Activated T-helper 2 cell treated with anti-CD3 and anti-CD28 coated beads, Interferon-gamma antibody, Interleukin-2, Interleukin-4, amounts not matched to agents 10 μg/mL and 5 μg/mL and 100 μg/mL, durations not matched to agents 14 hours and 24 hours and 36 hours (primary cell): ENCODE measurements at regions not wholly inside any gene's neighbourhood (a gene's known extent, or its start where the extent isn't known, plus 50 kb on each side); places are given as distances from the start of the nearest gene placed in this dataset.

Experiments used
- DNase-seq: peaks from one replicate; pipeline ENCODE4 v3.0.0; 2021; ENCODE audit warnings: low spot score
- H3K27ac Mint-ChIP-seq: one replicate; pipeline ENCODE4 v1.8.0; 2021; ENCODE audit warnings: mixed read lengths
- H3K27me3 Mint-ChIP-seq: one replicate; pipeline ENCODE4 v1.8.0; 2021; ENCODE audit warnings: low read depth, mixed read lengths
- H3K36me3 Mint-ChIP-seq: one replicate; pipeline ENCODE4 v1.8.0; 2021; ENCODE audit warnings: low read depth, mixed read lengths
- H3K4me1 Mint-ChIP-seq: one replicate; pipeline ENCODE4 v1.8.0; 2021; ENCODE audit warnings: low read depth, mixed read lengths
- H3K4me3 Mint-ChIP-seq: one replicate; pipeline ENCODE4 v1.8.0; 2021; ENCODE audit warnings: low read depth, mild to moderate bottlenecking, moderate library complexity, mixed read lengths
- H3K9me3 Mint-ChIP-seq: one replicate; pipeline ENCODE4 v1.8.0; 2021; ENCODE audit warnings: mixed read lengths
- intact Hi-C: fragments of 100-400 bp; cut with micrococcal nuclease; formaldehyde crosslinking; loops from one replicate; pipeline ENCODE4 v1.15.1; 2023

- H3K27me3 Mint-ChIP-seq = no peaks in the 10 kb centered on the region
- H3K4me3 Mint-ChIP-seq = no peak overlapping the region
- H3K36me3 Mint-ChIP-seq = no peaks in the 10 kb centered on the region
- intact Hi-C loops = no loop called here
- no peaks in the 10 kb centered on the region for H3K9me3 Mint-ChIP-seq
- no peak for DNase-seq
- H3K27ac Mint-ChIP-seq = no peak overlapping the region
- H3K4me1 Mint-ChIP-seq = no peaks in the 10 kb centered on the region
These were observed 1038.8 kb downstream of the AGBL1 start for GRCh38 chr15:87118435-87118834.

GRCh38 chr15:87115795-87116194, 1036.1 kb downstream of the AGBL1 start:
- Mint-ChIP-seq H3K27me3 (no peaks in the 10 kb centered on the region), H3K4me3 (no peak overlapping the region), H3K36me3 (no peaks in the 10 kb centered on the region), H3K9me3 (peaks cover 6% of the 10 kb centered on the region), H3K27ac (no peak overlapping the region), H3K4me1 (no peaks in the 10 kb centered on the region)
- intact Hi-C loops = no loop called here
- no peak for DNase-seq

DNA sequence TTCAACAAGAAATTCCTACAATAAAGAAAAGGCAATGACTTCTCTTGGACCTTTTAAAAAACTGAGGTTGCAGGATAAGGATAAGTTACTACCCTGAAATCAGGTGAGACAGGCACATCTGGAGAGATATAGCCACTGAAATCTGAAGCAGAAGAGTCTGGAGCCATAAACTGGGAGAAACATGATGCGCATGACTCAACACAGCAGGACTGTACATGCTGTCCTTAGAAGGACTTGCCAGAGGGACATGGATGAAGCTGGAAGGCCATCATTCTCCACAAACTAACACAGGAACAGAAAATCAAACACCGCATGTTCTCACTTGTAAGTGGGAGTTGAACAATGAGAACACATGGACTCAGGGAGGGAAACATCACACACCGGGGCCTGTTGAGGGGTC, 1020.2 kb downstream of the AGBL1 start:
- Mint-ChIP-seq H3K4me1 (no peaks in the 10 kb centered on the region), H3K9me3 (peaks cover 19% of the 10 kb centered on the region), H3K36me3 (no peaks in the 10 kb centered on the region), H3K27ac (no peak overlapping the region), H3K27me3 (no peaks in the 10 kb centered on the region), H3K4me3 (no peak overlapping the region)
- intact Hi-C loops = no loop called here
- DNase-seq = no peak

DNA sequence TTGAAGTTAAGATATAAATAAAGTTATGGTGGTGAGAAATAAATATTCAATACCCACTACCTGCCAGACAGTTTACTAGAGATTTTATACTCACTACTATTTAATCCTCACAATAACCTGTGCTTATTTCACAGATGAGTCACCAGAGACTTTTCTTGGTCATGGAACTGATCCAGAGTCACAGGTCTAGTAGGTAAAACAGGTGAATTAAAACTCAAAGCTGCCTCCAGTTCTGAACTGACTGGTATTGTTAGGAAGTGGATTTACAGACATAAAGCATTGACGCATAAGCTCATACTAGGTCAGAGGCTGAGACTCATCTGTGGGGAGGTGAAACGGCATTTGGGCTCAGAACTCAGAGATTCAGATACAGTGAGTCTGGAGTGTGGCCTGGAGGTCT, 1009.9 kb downstream of the AGBL1 start:
- H3K9me3 Mint-ChIP-seq = no peaks in the 10 kb centered on the region

DNA sequence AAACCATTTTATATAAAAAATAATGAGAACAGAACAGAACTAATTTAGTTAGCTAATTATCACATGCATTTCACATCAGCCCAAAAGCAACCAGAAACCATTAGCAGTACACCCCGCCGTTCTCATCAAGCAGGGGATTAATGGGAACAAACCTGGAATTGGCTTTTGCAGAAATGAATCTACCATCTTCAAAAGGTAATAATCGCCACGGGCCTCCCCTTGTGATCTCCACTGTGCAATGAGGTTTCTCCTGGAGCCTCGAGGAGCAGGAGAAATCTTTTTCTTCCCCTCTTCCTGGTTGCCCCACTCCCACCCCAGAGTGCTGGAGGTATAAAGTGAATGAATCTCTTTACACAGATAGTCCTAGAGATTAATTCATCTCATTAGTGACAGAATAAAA, 1003.5 kb downstream of the AGBL1 start:
- Mint-ChIP-seq H3K27ac (no peak overlapping the region), H3K36me3 (no peaks in the 10 kb centered on the region), H3K27me3 (no peaks in the 10 kb centered on the region), H3K4me1 (no peaks in the 10 kb centered on the region), H3K9me3 (no peaks in the 10 kb centered on the region), H3K4me3 (no peak overlapping the region)
- no peak for DNase-seq
- intact Hi-C loops = no loop called here

More for the DNA sequence above, 1009.9 kb downstream of the AGBL1 start:
- Mint-ChIP-seq H3K36me3 (no peaks in the 10 kb centered on the region), H3K27ac (no peak overlapping the region), H3K27me3 (no peaks in the 10 kb centered on the region), H3K4me3 (no peak overlapping the region), H3K4me1 (no peaks in the 10 kb centered on the region)
- intact Hi-C loops = no loop called here
- DNase-seq = no peak

- Mint-ChIP-seq H3K27me3 (no peaks in the 10 kb centered on the region), H3K27ac (no peak overlapping the region), H3K4me3 (no peak overlapping the region), H3K9me3 (no peaks in the 10 kb centered on the region), H3K4me1 (no peaks in the 10 kb centered on the region), H3K36me3 (no peaks in the 10 kb centered on the region)
- intact Hi-C loops = no loop called here
- no peak for DNase-seq
These were observed 1002.9 kb downstream of the AGBL1 start for GRCh38 chr15:87082581-87082980.

- no peak overlapping the region for H3K27ac Mint-ChIP-seq
- H3K36me3 Mint-ChIP-seq = no peaks in the 10 kb centered on the region
- H3K4me3 Mint-ChIP-seq = no peak overlapping the region
- no peaks in the 10 kb centered on the region for H3K27me3 Mint-ChIP-seq
- intact Hi-C loops = no loop called here
- no peaks in the 10 kb centered on the region for H3K4me1 Mint-ChIP-seq
- no peaks in the 10 kb centered on the region for H3K9me3 Mint-ChIP-seq
- no peak for DNase-seq
These were observed 1000.9 kb downstream of the AGBL1 start for GRCh38 chr15:87080547-87080946.
